Karpas-422 (cell line): ENCODE measurements at regions not wholly inside any gene's neighbourhood (a gene's known extent, or its start where the extent isn't known, plus 50 kb on each side); places are given as distances from the start of the nearest gene placed in this dataset.
"Not testable (repeated sequence)": the region's sequence is repeated elsewhere in the genome, so short reads cannot be mapped to it uniquely, and the experiment has no call there.

Experiments used
- DNase-seq: peaks from one replicate; pipeline ENCODE4 v3.0.0-alpha.2; 2015
- H2AFZ ChIP-seq: fragments of 200-600 bp; sonication (generic); 2 replicates; pipeline ENCODE4 v1.6.1; 2014; ENCODE audit warnings: antibody characterized with exemption, low read length, mixed read lengths
- H3K27ac ChIP-seq: fragments of 200-600 bp; sonication (generic); 2 replicates; pipeline ENCODE4 v1.5.1; 2014; ENCODE audit warnings: mild to moderate bottlenecking, low read length, moderate library complexity
- H3K27me3 ChIP-seq: fragments of 200-600 bp; sonication (generic); 2 replicates; pipeline ENCODE4 v1.6.1; 2014; ENCODE audit warnings: low read length, mixed read lengths
- H3K36me3 ChIP-seq: fragments of 200-600 bp; sonication (generic); 2 replicates; pipeline ENCODE4 v1.6.1; 2014; ENCODE audit warnings: low read length, mixed read lengths; ENCODE audit not compliant: insufficient read depth
- H3K4me1 ChIP-seq: fragments of 200-600 bp; sonication (generic); 2 replicates; pipeline ENCODE4 v1.6.1; 2014; ENCODE audit warnings: mild to moderate bottlenecking, low read length, mixed read lengths
- H3K4me2 ChIP-seq: fragments of 200-600 bp; sonication (generic); 2 replicates; pipeline ENCODE4 v1.6.1; 2014; ENCODE audit warnings: low read length, low read depth, mild to moderate bottlenecking; ENCODE audit not compliant: poor library complexity, severe bottlenecking
- H3K4me3 ChIP-seq: fragments of 200-600 bp; sonication (generic); 2 replicates; pipeline ENCODE4 v1.5.1; 2014; ENCODE audit warnings: mild to moderate bottlenecking, antibody characterized with exemption, low read length, mixed read lengths
- H3K79me2 ChIP-seq: fragments of 200-600 bp; sonication (generic); 2 replicates; pipeline ENCODE4 v1.6.1; 2014; ENCODE audit warnings: mild to moderate bottlenecking, low read length, mixed read lengths
- H3K9ac ChIP-seq: fragments of 200-600 bp; sonication (generic); 2 replicates; pipeline ENCODE4 v1.6.0; 2014; ENCODE audit warnings: low read length
- H3K9me2 ChIP-seq: fragments of 200-600 bp; sonication (generic), shearing (Covaris generic); replicated peaks from 2 replicates; pipeline ENCODE4 v1.6.0; 2014; ENCODE audit warnings: mild to moderate bottlenecking, low read length, moderate library complexity; ENCODE audit not compliant: insufficient read depth
- H3K9me3 ChIP-seq: fragments of 300-700, 200-600 bp; sonication (generic); 2 replicates; pipeline ENCODE4 v1.6.1; 2014; ENCODE audit warnings: low read length, mixed read lengths
- H4K20me1 ChIP-seq: fragments of 200-600 bp; sonication (generic); 2 replicates; pipeline ENCODE4 v1.6.1; 2014; ENCODE audit warnings: mild to moderate bottlenecking, antibody characterized with exemption, low read length, low read depth; ENCODE audit not compliant: insufficient read depth

GRCh38 chr10:44115516-44115915 lies 269.4 kb downstream of the CXCL12 start:
- Histone ChIP-seq H3K27me3 (peaks cover 4% of the 10 kb centered on the region; the same call in 1 of the 2 replicates), H3K79me2 (no peaks in the 10 kb centered on the region), H3K27ac (no peak overlapping the region), H4K20me1 (no peaks in the 10 kb centered on the region), H3K9ac (no peak overlapping the region), H3K36me3 (no peaks in the 10 kb centered on the region), H3K4me2 (no peak overlapping the region), H3K4me1 (no peaks in the 10 kb centered on the region), H3K9me2 (no peaks in the 10 kb centered on the region), H2AFZ (no peak overlapping the region), H3K4me3 (no peak overlapping the region), H3K9me3 (no peaks in the 10 kb centered on the region)
- DNase-seq, result peak; percentile 32

GRCh38 chr10:44114441-44114840 lies 270.5 kb downstream of the CXCL12 start:
- no peak for DNase-seq
- Histone ChIP-seq H4K20me1 (no peaks in the 10 kb centered on the region), H3K4me2 (no peak overlapping the region), H3K4me1 (no peaks in the 10 kb centered on the region), H2AFZ (no peak overlapping the region), H3K9me3 (no peaks in the 10 kb centered on the region), H3K79me2 (no peaks in the 10 kb centered on the region), H3K27me3 (peaks cover 4% of the 10 kb centered on the region; the same call in 1 of the 2 replicates), H3K27ac (no peak overlapping the region), H3K9me2 (no peaks in the 10 kb centered on the region), H3K9ac (no peak overlapping the region), H3K4me3 (no peak overlapping the region), H3K36me3 (no peaks in the 10 kb centered on the region)

- H3K9me3 ChIP-seq, H3K27me3 ChIP-seq, H3K79me2 ChIP-seq, DNase-seq, H3K36me3 ChIP-seq, H3K4me2 ChIP-seq, H2AFZ ChIP-seq, H3K27ac ChIP-seq, H3K4me3 ChIP-seq, H3K4me1 ChIP-seq, H3K9me2 ChIP-seq, H4K20me1 ChIP-seq, H3K9ac ChIP-seq: not testable (repeated sequence)
Measured at GRCh38 chr10:44112280-44112679, 272.6 kb downstream of the CXCL12 start.

- H2AFZ ChIP-seq, result no peak overlapping the region
- H4K20me1 ChIP-seq, result no peaks in the 10 kb centered on the region
- H3K9me2 ChIP-seq, result no peaks in the 10 kb centered on the region
- no peaks in the 10 kb centered on the region for H3K36me3 ChIP-seq
- peak; percentile 15 for DNase-seq
- H3K79me2 ChIP-seq, result no peaks in the 10 kb centered on the region
- no peak overlapping the region for H3K4me3 ChIP-seq
- H3K4me2 ChIP-seq, result no peak overlapping the region
- H3K27ac ChIP-seq, result no peak overlapping the region
- H3K4me1 ChIP-seq, result no peaks in the 10 kb centered on the region
- no peaks in the 10 kb centered on the region for H3K9me3 ChIP-seq
- no peaks in the 10 kb centered on the region for H3K27me3 ChIP-seq
- no peak overlapping the region for H3K9ac ChIP-seq
Measured at GRCh38 chr10:44105696-44106095, 279.2 kb downstream of the CXCL12 start.

- no peaks in the 10 kb centered on the region for H3K36me3 ChIP-seq
- no peak overlapping the region for H3K4me3 ChIP-seq
- H4K20me1 ChIP-seq, result no peaks in the 10 kb centered on the region
- no peak overlapping the region for H3K9ac ChIP-seq
- no peaks in the 10 kb centered on the region for H3K79me2 ChIP-seq
- no peak overlapping the region for H2AFZ ChIP-seq
- H3K4me2 ChIP-seq, result no peak overlapping the region
- DNase-seq, result no peak
- no peaks in the 10 kb centered on the region for H3K9me2 ChIP-seq
- H3K27me3 ChIP-seq, result no peaks in the 10 kb centered on the region
- no peaks in the 10 kb centered on the region for H3K4me1 ChIP-seq
- H3K27ac ChIP-seq, result no peak overlapping the region
- H3K9me3 ChIP-seq, result no peaks in the 10 kb centered on the region
Measured at GRCh38 chr10:44102726-44103255, 282.1 kb downstream of the CXCL12 start.

- H3K4me1 ChIP-seq, result no peaks in the 10 kb centered on the region
- H3K9ac ChIP-seq, result no peak overlapping the region
- no peak overlapping the region for H3K27ac ChIP-seq
- H3K9me3 ChIP-seq, result no peaks in the 10 kb centered on the region
- DNase-seq, result no peak
- H3K9me2 ChIP-seq, result no peaks in the 10 kb centered on the region
- no peaks in the 10 kb centered on the region for H3K27me3 ChIP-seq
- no peak overlapping the region for H2AFZ ChIP-seq
- H3K4me3 ChIP-seq, result no peak overlapping the region
- no peaks in the 10 kb centered on the region for H3K36me3 ChIP-seq
- H4K20me1 ChIP-seq, result no peaks in the 10 kb centered on the region
- H3K79me2 ChIP-seq, result no peaks in the 10 kb centered on the region
- H3K4me2 ChIP-seq, result no peak overlapping the region
Measured at GRCh38 chr10:44101082-44101481, 283.8 kb downstream of the CXCL12 start.

GRCh38 chr10:44099511-44099910 lies 285.4 kb downstream of the CXCL12 start:
- Histone ChIP-seq H3K9me3 (no peaks in the 10 kb centered on the region), H3K4me2 (no peak overlapping the region), H3K79me2 (no peaks in the 10 kb centered on the region), H3K4me1 (no peaks in the 10 kb centered on the region), H2AFZ (no peak overlapping the region), H3K9me2 (no peaks in the 10 kb centered on the region), H3K4me3 (no peak overlapping the region), H4K20me1 (no peaks in the 10 kb centered on the region), H3K27ac (no peak overlapping the region), H3K27me3 (no peaks in the 10 kb centered on the region), H3K36me3 (no peaks in the 10 kb centered on the region), H3K9ac (no peak overlapping the region)
- no peak for DNase-seq

- DNase-seq, result not testable (repeated sequence)
Measured at GRCh38 chr10:44096217-44096616, 288.7 kb downstream of the CXCL12 start.

GRCh38 chr10:44089671-44090070 lies 295.2 kb downstream of the CXCL12 start:
- Histone ChIP-seq H3K9ac (no peak overlapping the region), H3K27ac (no peak overlapping the region), H3K4me1 (no peaks in the 10 kb centered on the region), H3K9me2 (no peaks in the 10 kb centered on the region), H3K9me3 (no peaks in the 10 kb centered on the region), H4K20me1 (no peaks in the 10 kb centered on the region), H3K27me3 (no peaks in the 10 kb centered on the region), H2AFZ (no peak overlapping the region), H3K4me2 (no peak overlapping the region), H3K4me3 (no peak overlapping the region), H3K79me2 (no peaks in the 10 kb centered on the region), H3K36me3 (no peaks in the 10 kb centered on the region)
- no peak for DNase-seq

More at GRCh38 chr10:44096217-44096616, 288.7 kb downstream of the CXCL12 start:
- H3K4me2 ChIP-seq, H3K4me1 ChIP-seq, H3K9me2 ChIP-seq, H3K9me3 ChIP-seq, H4K20me1 ChIP-seq, H3K36me3 ChIP-seq, H2AFZ ChIP-seq, H3K9ac ChIP-seq, H3K79me2 ChIP-seq, H3K27ac ChIP-seq, H3K4me3 ChIP-seq, H3K27me3 ChIP-seq: not testable (repeated sequence)
